ENCODE measurements at regions not wholly inside any gene's neighbourhood (a gene's known extent, or its start where the extent isn't known, plus 50 kb on each side); places are given as distances from the start of the nearest gene placed in this dataset.
"Not testable (repeated sequence)": the region's sequence is repeated elsewhere in the genome, so short reads cannot be mapped to it uniquely, and the experiment has no call there.

DNA sequence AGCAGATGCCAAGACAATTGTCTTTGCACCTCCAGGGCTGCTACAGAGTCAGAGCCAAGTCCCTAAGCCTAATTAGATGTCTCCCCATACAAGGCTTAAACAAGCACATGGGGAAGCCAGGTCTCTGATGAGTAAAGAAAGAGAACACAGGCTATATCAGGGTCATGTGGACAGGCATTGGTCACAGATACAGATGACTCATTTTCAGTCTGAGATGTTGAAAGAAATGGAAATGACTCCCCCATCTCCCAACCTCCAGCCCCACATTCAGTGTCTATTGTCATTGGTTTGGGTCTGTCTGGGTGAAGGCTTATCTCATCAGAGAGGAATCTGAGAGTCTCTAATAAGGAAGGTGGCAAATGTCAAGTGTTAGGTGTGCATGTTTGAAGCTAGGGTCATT, 290.1 kb upstream of the KIAA1217 start:
- CTCF ChIA-PET, result no interaction called here

DNA sequence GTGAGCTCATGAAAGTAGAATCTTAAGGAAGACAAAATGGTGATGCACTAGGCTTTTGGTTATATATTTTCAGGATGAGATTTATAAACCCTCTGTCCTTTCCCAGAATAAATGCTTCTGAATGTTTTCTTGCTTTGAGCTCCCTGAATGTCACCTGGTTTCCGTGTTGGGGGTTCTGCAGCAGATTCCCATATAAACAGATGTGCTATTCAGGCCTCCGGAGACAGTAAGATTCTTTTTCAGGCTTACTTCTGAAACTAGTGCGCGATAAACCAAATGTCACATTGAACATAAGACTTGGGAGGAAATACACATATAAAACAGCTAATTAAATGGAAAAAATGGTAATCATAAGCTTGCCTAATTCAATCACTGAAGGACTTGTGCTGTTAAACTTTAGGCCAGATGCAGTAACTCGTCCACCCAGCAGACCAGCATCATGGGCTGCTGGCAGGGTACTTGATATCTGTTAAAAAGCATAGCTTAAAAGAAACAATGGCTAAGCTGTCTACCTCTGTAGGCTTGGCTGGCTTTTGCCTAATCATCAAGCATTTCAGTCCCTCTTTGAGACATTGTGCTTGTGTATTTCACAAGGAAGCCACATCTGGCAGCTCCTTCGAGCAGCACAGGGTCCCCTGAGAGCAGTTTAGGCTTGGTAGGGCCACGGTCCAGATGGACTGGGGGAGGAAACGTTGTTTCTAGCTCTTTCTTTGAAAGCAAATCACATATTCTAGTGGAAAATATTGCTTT, 281.2 kb upstream of the KIAA1217 start:
- CTCF ChIA-PET, result no interaction called here
- POLR2A ChIA-PET, result no interaction called here

More for the DNA sequence above, 290.1 kb upstream of the KIAA1217 start:
- POLR2A ChIA-PET, result no interaction called here

DNA sequence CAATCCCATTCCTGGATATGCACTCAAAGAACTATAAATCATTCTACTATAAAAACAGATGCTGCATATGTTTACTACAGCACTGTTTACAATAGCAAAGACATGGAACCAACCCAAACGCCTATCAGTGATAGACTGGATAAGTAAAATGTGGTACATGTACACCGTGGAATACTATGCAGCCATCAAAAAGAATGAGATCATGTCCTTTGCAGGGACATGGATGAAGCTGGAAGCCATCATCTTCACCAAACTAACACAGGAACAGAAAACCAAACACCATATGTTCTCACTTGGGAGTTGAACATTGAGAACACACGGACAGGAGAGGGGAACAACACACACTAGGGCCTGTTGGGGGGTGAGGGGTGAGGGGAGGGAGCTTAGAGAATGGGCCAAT, 274.9 kb upstream of the KIAA1217 start:
- CTCF ChIA-PET, POLR2A ChIA-PET: not testable (repeated sequence)

DNA sequence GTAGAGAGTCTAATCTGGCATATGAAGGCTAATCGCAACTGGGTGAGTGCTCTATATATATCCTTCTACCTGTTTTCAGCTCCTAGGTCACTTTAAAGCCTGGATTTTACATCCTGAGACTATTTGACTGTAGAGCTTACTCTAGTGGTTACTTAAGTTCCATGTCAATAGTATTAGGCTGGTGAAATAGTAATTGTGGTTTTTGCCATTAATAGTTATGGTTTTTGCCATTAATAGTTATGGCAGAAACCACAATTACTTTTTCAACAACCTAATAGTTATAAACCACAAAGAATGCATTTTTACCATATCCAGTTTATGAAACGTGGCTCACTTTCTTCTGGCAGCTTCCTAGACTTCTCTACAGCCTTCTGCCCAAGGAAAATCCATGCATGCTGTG, 263.1 kb upstream of the KIAA1217 start:
- ChIA-PET POLR2A (no interaction called here), CTCF (no interaction called here)

DNA sequence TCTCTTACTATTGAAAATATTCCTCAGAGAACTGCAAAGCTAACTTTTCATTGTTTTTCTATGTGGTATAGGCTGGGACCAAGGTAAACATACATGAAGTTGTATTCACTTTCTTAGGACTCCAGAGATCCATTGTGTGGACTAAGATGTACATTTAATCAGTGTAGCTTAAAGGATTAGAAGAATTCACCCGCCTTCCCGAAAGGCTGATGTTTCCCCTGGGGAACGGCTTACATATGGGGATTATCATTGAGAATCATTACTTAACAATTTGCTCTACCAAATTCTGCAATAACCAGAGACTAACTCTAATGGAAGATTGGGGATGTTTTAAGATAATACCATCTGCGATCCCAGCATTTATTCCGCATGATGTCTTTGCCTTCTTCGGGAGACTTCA, 257.1 kb upstream of the KIAA1217 start:
- POLR2A ChIA-PET, result no interaction called here
- CTCF ChIA-PET, result no interaction called here

DNA sequence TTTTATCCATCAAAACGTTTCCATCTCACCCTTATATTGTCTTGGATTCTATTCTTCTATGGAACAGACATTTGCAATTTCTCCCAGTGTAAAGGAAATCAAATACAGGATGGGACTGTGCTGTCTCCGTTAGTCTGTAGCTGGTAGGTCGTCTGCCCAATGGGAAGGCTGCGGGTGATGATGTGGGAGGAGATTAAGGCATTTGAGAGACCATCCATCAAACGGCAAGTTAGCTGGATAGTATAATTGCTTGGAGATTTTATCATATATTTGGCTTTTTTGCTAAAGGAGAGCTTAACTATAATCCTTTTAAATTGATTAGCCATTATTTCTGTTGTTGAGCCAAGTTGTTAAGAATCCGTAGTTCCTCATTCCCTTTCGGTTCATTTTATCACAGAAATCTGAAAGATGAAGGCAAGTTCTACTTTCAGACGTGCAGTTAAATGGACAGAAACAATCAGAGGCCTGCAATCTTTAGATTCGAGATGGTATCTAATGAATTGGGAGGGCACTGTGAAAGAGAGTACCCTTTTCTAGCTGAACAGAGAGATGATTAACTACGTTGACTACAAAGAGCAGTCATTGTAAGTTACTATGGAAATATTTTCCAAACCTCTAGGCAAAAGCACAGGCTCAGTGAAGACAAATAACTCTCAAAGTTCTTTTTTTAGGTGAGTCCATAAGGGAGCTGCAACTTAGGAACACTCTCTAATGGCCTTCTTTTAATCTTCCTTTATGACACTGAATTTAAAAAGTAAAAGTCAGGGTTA, 253.3 kb upstream of the KIAA1217 start:
- ChIA-PET CTCF (no interaction called here), POLR2A (no interaction called here)

DNA sequence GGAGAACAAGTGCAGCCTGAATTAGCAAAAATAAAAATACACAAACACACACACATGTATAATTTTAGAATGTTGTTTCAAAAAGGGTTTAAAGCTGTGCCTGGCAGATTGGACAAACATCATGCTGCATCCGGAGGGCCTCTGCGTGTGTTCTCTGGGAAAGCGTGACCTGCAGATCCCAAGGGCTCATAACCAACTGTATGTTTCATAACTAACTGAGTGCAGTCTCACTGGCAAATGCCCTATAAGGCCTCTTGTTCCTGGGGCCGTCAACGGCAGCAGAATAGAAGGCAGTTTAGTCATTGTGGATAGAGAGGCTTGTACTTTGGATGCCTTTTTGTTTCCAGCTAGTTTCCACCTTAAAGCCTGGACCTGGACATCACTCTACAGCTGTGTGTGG, 243.8 kb upstream of the KIAA1217 start:
- CTCF ChIA-PET, result no interaction called here

DNA sequence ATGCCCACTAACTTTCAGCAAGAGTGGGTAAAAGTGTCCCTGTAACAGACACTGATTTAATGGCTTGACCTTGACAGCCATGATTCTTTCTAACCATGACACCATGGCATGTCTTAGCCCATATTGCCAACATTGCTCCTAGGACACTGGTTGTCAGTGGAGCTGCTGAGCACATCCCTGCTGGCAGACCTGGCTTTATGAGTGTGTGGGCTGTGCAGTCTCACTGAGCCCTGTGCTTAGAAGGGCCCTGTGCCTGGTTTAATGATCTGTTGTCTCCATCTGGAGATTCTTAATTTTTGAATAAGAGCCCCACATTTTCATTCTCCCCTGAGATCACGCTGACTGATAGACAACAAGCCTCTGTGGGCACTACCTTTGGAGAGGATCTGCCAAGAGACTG, 243.1 kb upstream of the KIAA1217 start:
- CTCF ChIA-PET, result no interaction called here
- POLR2A ChIA-PET, result no interaction called here

More for the DNA sequence above, 243.8 kb upstream of the KIAA1217 start:
- POLR2A ChIA-PET, result no interaction called here

DNA sequence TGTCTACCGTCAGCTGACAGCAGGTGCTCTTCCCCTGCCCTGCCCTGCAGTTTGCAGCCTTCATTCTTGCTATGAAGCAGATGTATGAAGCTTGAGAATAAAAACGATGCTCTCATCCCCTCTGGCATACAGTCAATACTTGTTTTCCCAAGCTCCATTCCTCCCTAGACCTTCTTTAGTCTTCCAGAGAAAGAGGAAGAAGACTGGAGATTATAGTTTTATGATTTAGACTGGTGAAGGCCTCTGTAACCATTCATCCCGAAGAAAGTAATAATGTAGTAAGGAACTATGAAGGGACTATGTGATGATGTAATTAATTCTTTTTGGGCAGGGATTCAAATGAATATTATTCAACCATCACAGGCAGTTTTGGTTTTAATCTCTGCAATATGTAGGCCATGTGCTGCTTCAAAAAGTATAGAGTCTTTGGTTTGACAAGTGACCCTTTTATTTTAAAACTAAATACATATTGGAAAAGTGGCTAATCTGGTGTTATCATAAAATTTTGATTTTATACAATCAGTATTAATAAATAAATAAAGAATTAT, 242.4 kb upstream of the KIAA1217 start:
- POLR2A ChIA-PET, result no interaction called here

DNA sequence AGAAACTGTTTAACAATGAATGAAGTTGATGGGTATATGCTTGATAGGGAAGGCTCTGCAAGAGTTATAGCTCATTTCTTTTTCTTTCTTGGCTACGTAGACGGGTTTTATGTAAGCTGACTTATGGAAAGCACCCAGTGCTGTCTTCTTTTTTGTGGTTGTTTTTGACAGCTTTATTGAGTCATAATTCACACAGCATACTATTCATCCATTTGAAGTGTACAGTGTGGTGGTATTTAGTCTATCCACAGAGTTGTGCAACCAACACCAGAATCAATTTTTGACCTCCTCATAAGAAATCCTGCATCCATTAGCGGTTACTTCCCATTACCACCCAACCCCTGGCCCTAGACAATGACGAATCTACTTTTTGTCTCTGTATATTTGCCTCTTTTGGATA, 240.6 kb upstream of the KIAA1217 start:
- ChIA-PET CTCF (no interaction called here), POLR2A (no interaction called here)

More for the DNA sequence above, 242.4 kb upstream of the KIAA1217 start:
- CTCF ChIA-PET, result no interaction called here

DNA sequence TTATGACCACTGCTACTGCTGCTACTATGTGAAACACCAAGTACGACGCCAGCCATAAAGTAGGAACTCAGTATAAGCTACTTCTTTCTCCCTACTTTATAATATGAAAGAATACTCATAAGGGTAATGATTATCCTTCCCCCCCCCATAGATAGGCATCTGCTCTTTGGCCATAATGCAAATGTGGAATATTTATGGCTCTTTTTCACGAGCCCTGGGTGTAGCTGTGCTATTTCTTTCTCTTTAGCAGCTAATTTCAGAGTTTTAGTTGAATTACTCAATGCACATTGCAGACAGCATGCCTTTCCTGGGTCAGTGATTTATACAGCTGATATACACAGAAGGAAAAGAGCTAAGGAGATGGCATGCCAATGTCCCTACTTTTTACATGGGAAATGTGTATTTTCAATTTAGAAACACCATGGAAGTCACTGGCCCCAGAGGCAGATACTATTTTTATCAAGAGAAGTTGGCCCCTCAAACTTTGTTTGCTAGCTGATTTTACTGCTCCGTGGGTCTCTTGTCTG, 234.1 kb upstream of the KIAA1217 start:
- CTCF ChIA-PET, result no interaction called here
- POLR2A ChIA-PET, result no interaction called here

DNA sequence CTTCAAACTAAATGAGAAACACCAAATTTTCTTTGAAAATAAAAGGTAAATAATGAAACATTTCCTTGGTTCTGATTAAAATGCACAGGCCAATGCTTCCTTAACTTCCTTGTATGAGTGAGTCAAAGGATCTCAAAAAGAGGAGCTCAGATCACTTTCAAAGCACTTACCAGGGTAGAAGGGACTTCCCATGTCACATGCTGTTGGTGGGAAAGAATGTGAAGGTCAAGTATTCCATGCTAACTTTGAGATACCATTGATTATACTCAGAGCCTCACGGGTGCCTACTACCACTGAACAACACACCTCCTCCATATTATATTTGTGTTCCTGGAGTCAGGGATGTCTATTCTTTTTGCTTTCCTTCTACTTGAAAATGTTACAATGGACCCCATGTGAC, 233.5 kb upstream of the KIAA1217 start:
- CTCF ChIA-PET, result no interaction called here

DNA sequence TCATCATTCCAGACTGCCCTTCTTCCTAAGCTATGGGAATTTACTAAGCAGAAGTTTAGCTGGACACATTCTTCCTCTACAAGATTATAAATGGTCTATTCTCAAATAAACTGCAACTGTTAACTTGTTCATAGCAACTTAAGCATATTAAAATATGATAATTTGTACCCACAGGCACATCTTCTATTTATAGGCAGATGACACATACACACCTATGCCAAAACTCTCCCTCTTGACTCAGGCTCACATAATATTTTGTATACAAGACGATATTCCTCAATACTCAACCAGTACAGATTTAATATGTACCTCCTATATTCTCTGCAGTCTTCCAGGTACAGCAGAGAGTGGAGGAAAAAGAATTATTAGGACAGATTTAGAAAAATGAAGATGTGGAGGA, 232.7 kb upstream of the KIAA1217 start:
- CTCF ChIA-PET, result no interaction called here
- POLR2A ChIA-PET, result no interaction called here

More for the DNA sequence above, 233.5 kb upstream of the KIAA1217 start:
- POLR2A ChIA-PET, result no interaction called here

DNA sequence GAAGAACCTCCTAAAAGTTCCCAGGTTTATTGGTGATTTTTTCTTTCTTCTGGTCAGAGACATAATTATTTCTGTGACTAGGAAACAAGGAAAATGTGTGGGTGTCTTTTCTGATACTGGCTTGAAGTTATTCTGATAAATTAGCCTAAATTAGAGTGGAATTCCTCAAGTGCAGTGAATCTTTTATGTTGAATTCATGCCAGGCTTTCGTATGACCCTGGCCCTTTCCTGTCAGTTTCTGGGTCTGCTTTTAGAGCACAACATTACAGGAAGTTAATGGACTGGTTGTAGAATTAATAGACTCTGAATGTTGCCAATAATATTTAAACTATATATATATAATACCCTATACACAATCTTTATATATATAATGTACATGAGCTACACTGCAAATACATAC, 230.6 kb upstream of the KIAA1217 start:
- ChIA-PET CTCF (no interaction called here), POLR2A (no interaction called here)

DNA sequence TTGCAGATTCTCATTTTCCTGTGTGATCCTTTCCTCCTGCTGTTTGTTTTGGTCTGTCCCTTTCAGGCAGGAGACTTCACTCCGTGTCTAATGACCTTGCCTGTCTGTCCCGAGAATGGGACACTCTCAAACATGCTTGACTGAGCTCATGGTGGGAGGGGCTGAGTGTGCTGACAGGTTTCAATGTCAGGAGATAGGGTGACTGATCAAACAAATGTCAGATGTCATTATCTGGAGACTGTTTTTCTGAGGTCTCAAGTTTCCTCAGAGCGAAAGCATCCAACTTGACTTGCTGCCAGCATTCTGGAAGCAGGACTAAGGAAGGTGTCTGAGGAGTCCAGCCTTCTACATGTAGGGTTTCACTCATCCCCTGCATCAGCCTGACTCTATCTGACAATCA, 228.8 kb upstream of the KIAA1217 start:
- ChIA-PET POLR2A (no interaction called here), CTCF (no interaction called here)

DNA sequence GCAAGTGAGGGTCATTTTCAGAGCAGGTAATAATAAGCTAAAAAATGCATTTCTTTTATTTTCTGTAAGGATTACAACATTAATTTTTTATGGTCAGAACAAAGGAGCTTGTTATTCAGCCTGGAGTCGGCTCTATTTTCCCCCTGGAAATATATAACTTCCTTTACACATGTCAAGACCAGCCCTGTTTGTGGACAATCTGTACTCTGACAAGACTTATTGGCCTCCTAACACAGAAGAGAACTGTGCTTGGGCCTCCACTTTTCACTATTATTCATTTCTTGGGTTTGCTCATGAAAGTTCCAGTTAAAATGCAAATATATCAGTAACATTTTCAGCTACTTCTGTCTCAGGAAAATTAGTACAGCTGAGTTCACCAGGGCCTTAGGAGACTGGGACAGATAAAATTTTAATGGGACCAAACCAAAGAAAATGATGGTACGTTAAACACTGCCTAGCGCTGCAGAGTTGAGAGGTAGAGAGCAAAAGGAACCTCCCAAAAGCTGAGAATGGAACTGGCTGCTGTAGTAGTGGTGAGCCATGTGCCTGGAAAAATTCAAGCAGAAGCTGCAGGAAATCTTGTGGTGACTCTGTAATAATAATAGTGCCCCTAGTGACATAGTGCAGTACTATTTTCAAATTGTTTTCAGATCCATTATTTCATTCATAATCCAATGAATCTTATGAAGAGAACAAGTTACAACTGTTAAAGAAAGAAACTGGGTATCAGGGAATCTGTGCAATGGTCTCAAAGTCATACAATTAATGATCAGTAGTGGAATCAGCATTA, 227.2 kb upstream of the KIAA1217 start:
- CTCF ChIA-PET, result no interaction called here
- POLR2A ChIA-PET, result no interaction called here

DNA sequence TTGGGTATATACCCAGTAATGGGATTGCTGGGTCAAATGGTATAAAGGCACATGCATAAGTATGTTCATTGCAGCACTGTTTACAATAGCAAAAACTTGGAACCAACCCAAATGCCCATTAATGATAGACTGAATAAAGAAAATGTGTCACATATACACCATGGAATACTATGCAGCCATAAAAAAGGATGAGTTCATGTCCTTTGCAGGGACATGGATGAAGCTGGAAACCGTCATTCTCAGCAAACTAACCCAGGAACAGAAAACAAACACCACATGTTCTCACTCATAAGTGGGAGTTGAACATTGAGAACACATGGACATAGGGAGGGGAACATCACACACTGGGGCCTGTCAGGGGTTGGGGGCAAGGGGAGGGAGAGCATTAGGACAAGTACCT, 224.5 kb upstream of the KIAA1217 start:
- POLR2A ChIA-PET, CTCF ChIA-PET: not testable (repeated sequence)

DNA sequence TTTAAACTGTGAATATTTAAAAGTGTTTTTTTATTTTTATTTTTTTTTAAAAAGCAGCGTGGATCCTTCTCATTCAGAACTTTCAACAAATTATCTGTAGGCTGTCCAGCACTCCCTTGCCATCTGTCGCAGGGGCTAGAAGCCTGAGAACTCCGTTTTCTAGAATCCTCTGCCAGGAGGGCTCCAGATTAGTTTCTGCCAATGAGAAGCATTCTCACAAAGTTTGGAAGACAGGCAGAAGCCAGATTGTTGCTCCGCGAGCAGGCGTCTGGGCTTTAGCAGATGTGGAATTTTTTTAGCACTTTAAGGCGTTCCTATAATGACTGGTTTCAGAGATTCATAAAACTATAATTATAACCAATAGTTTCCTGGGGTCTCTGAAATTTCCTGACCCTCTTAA, 220.9 kb upstream of the KIAA1217 start:
- ChIA-PET CTCF (no interaction called here), POLR2A (no interaction called here)

DNA sequence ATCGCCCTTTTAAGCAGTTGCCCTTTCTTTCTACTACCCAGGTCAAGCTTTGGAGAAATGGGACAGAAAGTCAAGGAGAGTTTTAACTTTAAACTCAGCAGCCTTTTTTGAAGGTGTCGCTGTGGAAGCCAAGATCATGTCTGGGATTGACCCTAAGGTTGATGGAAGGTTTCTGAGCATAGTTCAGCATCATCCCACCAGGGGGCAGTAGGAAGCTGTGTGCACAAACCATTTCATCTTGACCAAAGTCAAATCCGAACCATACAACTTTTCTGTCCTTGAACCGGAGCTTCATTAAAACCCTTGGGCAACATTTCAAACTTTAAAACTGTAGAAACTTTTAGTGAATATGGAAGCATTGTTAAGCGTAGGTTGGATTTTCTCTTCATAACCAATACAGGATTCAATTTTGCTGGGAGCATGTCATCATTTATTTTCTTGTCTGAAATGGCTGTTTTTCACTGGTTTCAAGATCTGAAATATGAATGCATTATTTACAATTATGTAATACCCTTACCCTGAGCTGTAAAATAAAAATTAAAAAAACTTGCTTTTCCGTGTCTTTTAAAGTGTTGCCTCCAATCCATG, 214.4 kb upstream of the KIAA1217 start:
- ChIA-PET CTCF (no interaction called here), POLR2A (no interaction called here)

DNA sequence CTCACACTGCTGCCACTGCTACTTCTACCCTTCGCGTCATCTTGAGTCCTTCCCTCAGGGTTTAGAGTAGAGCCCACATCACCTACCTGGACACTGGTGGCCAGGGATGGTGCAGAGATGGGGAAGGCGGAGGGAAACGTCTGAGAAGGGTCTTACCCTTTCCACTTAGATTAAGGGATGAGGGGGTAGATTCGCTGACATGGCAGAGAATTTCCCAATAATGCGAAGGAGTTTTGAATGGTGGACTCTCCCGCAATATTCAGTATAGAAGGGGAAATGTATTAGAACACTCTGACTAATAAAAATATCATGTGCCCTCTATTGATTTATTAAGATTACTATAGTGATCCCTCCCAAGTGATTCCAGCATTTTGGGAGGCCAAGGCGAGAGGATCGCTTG, 209.5 kb upstream of the KIAA1217 start:
- ChIA-PET CTCF (no interaction called here), POLR2A (no interaction called here)

Data from activated CD8-positive, alpha-beta memory T cell treated with anti-CD3 and anti-CD28 coated beads for 36 hours (primary cell).